GM21737 (cell line): ENCODE measurements at regions not wholly inside any gene's neighbourhood (a gene's known extent, or its start where the extent isn't known, plus 50 kb on each side); places are given as distances from the start of the nearest gene placed in this dataset.

Experiments
- ATAC-seq: cut with Tn5 transposase; IDR thresholded peaks from one replicate; pipeline ENCODE4 v1.9.1; 2021; ENCODE audit warnings: mild to moderate bottlenecking, moderate library complexity; ENCODE audit not compliant: unreplicated experiment

DNA sequence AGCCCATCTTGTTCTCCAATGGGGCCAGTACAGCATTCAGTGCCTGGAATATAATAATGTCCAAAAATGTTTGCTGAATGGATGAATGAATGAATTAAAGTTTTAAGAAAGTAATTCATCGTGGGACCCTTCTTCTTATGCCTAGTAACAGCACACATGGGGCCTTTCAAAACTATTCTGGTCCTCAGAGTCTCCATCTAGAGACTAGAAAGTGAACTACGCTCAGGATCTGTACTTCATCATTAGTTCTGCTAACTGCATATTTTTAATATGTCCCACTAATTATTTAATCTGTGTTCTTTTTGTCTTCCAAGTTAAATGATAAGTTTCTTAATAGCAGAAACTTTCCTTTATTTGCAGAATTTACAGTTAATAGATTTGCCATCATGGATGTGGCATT is 172.5 kb downstream of the SMAD2 start:
- no peak for ATAC-seq

DNA sequence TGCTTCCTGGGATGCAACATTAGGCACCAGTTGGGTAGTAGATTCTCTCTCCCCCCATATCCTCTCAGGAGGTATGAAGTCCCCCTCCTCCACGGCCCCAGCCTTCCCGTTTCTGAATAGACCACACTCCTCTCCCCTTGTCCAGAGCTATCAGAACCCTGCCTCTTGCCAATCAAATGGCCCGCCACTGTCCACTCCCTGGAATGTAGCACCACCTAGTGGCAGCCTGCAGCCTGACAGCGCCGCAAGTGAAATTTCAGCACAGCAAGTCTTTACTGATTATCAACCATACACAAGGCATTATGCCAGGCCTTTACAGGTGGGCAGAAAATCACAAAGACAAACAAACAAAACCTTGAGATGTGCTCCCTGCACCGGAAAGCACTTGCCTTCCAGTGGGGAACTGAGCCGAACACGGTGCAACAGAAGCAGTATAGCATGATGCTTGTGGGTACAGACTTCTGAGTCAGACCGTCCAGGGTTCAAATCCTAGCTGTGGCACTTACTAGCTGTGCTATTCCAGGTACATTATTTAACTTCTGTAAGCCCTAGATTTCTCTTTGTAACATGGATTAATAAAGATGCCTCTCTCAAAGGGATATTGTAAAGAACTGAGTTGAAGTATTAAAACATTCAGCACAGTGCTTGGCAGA is 174.0 kb downstream of the SMAD2 start:
- ATAC-seq: no peak

DNA sequence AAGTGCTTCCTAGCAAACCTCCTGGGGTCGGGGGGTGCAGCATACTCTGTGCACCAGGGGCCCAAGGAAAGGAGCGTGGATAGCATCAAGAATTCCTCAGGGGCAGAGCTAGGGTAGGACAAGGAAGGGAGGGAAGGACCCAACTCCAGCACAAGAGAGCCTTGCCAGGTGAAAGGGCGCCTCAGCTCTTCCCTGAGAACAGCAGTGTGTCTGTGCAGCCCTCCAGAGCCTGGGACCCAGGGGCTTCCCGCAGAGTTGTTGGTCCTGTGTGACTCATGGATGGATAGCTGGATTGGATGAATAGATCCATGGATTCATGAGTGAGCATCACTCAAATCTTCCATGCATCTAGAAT is 175.4 kb downstream of the SMAD2 start:
- ATAC-seq: no peak

DNA sequence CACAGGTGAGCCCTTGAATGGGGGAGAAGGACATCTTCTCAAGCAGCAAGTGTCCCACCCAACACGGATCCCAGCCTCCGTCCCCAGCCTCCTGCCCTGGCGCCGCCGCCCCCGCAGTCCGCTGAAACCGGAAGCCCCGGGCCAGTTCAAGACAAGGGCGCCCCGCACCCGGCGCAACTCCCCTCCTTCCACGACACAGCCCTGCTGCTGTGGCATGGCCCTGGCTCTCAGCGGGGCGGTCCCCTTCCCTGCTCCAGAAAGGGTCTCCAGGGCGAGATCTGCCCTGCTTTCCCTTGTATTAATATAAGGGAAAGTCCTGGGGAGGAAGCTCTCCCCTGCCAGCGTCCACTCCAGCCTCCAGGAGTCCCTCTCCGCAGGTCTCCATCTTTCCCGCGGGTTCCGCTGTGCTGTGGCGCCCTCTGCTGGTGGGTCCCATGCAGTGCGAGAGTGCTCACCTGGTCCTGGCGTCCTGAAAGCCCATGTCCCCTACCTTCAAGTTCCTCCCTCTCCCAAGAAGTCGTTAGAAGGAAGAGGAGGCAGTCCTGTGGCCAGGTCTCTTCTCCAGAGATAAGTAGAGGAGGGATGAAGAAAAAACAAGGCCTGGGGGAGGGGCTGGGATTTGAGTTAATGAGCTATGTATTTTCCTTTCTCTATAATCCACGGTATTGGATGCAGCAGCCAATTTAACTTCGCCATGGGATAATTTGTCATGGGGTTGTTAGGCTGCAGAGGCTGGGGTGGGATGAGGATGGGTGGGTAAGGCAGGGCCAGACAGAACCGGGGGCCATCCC is 176.0 kb downstream of the SMAD2 start:
- ATAC-seq: no peak

DNA sequence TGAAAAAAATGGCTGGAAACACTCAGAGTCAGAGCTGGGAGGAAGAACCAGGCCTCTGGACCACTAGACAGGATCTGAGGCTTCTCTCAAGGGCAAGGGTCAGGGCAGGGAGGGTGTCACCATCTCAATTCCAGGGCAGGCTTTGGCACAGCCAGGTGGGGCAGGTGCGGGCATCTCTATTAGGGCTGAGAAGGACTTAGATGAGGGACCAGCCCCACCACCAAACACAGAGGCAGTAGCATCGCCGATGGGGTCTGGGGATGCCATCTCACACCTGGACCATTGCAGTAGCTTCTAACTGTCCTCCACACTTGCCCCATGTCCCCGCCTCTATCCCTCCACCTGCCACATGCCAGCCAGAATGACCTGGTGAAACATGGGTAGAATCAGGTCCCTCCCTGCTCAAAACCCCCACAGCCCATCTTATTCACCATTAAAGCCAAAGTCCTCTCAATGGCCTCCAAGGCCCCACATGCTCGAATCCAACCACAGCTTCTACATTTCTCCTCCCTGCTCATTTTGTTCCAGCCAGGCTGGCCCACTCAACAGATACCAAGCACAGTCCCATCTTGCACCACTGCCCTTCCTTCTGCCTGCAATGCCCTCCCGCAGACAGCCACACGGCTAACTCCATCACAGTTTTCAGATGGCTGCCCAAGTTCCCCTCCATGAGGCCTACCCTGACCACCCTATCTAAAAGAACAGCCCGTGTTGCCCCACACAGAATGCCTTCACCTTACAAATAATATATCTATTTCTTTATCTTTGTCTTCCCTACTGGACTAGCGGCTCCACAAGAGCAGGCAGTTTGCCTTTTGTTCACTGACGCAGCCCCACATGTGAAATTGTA is 177.4 kb downstream of the SMAD2 start:
- no peak for ATAC-seq

DNA sequence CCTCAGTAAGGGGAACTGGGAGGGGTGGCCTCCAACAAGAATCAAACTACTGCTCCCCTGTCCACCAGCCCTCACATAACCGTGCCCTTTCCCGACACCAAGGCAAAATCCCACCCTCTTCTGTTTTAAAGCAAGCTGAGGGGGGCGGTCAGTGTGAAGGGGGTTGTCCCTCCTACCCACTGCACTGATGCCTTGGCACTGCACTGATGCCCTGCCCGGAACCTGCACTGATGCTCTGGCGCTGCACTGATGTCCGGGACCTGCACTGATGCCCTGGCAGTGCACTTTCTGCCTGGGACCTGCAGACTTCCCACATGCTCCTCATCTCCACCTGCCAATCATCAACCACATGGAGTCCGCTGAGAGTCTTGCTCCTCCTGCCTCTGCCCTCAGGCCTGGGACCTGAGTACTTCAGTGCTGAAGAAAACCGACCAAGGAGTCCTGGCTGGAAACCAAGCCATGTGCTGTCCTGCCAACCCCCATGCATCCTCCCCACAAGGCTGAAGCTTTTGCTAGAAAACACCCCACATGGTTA is 179.5 kb downstream of the SMAD2 start:
- no peak for ATAC-seq

DNA sequence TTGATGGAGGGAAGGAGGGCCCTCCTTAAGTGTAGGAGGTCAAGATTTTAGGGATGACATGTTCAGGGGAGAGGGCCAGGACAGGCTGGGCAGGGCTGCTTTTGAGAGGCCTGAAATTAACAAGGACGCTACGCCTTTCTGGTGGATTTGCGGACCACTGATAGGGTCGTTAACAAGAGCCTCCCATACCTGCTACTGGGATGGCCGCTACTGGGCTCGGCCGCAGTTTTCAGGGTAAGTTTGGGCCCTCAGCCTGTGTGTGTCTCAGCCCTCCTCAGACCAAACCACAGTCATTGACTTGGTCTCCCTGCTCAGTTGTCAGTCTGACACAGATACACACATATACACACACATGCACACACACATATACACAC is 180.9 kb downstream of the SMAD2 start:
- ATAC-seq: no peak

DNA sequence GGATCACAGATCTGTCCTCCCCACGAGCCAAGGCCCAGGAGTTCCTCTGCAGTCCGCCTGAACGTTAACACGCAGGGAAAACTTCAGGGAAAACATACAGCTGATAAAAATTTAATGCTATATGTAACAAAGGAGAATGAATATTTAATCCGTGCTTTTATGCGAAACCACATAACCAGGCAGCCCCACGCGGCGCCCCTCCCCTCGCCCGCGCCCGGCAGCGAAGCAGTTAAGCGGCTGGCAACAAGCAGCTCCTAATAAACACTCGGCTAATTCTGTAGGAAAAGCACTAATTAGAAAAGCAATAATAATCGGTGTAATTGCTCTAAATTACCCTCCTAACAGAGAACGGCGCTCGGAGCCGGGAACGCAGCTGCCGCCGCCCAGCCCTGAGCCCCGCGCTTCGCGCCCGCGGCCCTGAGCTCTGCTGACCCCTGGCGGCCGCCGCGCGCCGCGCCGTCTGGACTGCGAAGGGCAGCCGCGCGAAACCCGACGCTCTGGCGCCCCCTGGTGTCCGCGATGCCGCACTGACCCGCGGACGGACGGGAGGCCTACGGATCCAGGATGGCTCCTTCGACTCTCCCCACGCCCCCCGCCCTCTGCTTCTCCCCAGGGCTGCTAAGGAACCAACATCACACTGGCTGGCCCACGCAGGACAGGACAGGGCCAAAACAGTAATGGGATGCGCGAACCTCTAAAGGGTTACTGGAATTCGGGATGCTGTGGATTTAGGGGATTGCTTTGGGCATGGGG is 181.4 kb downstream of the SMAD2 start:
- ATAC-seq: peak; percentile 91

DNA sequence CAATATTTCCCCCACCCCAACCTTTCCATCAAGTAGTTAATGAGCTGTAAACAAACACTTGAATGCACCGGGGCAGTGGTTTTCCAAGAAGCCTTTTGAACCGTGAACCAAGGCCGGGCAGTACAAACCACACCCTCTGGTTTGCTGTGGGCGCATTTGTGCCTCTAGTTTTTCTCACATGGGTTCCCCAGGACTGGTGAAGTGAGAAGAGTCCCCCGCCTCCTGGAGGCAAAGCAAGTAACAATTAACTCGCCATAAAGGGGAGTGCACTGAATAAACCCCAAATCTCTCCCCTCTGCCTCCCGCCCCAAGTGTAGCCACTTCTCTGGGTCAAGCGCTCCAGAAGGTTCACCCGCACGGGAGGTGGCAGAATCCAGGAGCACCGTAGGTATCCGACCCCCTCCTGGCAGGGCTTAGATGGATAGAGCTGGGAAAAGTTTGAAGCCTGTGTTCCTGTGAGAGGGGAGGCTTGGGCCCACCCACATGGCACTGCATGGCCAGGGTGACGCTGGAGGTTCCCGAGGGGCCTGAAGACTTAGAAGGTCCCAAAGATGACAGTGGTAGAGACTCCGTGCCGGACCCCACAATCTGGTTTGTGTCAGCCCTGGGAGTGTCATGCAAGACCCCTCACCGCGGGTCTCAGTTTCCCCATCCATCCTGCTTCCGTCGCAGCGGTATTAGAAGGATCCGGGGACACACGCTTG is 182.2 kb downstream of the SMAD2 start:
- no peak for ATAC-seq

DNA sequence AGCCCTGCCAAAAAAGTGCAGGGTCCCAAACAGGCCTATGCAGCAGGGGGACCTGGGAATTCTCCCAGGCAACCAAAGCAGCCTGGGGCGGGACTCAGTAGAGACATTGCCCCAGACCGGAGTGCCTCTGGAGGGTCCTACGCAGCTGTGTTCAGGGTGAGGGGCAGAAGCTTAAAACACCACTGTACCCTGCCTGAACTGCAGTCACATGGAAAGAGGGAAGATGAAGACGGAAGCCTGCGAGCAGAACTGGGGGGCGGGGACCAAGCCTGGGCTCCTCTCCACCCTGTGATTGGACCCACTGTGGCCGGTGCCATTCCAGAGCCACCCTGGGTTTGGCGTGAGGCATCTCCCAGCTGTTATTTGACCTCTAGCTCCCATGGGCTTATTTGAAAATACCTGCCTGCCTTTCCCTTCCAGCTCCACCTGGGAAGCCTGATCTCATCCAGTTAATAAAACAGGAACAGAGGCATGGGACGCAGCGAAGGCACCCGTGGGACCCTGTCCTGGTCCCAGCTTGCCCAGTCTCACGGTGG is 183.1 kb downstream of the SMAD2 start:
- no peak for ATAC-seq

DNA sequence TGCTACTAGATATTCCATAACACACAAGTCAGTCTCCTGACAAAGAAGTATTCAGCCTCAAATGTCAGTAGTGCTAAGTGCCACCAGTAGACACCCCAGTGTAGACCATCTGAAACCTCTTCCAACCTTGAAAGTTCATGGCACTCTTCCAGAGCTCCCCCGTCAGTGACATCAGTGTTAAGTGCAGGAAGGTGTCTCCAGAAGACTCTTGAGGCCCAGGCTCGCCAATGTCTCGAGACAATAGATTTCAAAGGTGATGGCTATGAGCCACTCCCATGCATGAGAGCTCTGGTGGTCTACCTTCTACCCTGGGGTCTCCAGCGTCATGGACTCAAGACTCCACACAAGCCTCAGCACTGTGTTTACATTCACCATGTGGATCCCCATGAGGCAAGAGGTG is 183.8 kb downstream of the SMAD2 start:
- ATAC-seq: no peak

DNA sequence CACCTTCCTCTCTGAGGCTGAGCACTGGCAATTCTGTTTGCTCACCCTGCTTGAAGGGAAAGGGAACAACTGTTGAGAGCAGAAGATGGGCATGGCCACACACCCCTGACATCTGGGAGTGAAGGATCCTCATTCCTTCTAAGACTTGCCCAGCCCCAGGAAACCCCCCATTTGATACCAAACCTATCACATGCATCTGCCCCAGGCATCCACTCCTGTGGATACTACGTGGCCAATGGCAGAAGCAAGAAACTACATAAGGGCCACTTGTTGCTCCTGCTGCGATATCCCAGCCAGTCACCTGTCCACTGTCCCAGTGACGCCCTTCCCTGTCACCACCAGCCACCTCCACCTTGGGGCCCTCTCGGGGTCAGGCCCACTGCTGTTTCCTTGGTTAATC is 185.2 kb downstream of the SMAD2 start:
- no peak for ATAC-seq

DNA sequence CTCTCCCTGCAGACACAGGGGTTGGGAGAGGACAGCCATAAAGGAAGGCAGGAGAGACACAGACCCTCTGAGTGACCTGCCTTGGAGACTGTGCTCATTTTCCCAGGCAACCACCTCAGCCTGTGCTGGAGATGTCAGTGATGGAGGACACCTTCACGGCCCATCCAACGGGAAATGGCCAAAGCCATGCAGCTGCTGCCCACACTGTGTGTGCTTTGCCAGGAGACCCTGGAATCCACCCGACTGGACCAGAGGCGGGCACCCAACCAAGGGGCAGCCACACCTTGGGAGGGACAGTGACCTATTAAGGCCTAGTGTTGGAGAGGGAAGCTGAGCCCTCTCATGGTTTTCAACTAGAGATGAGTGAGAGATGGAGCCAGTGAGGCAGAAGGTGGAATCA is 192.5 kb downstream of the SMAD2 start:
- ATAC-seq: no peak

DNA sequence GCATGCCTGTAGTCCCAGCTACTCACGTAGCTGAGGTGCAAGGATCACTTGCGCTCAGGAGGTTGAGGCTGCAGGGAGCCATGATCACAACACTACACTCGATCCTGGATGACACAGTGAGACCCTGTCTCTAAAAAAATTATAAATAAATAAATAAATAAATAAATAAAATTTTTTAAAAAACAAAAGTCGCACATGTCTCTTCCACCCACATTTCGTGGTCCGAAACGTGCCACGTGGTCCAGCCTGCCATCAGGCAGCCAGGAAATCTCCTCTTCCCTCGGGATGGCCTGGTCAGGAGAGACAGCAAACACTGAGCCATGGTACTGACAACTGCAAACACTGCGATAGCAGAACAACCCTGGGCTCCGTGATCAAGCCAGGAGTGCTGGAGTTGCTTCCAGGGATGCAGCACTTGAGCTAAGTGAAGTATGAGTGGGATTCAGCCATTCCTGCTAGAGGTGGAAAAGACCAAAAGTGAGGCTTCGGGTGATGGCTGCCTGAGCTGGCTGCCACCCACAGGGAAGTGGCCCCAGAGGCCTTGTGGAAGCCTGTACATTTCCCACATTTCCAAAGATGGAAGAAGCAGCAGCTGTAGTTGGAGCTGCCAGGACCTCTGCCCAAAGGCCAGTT is 193.1 kb downstream of the SMAD2 start:
- no peak for ATAC-seq

DNA sequence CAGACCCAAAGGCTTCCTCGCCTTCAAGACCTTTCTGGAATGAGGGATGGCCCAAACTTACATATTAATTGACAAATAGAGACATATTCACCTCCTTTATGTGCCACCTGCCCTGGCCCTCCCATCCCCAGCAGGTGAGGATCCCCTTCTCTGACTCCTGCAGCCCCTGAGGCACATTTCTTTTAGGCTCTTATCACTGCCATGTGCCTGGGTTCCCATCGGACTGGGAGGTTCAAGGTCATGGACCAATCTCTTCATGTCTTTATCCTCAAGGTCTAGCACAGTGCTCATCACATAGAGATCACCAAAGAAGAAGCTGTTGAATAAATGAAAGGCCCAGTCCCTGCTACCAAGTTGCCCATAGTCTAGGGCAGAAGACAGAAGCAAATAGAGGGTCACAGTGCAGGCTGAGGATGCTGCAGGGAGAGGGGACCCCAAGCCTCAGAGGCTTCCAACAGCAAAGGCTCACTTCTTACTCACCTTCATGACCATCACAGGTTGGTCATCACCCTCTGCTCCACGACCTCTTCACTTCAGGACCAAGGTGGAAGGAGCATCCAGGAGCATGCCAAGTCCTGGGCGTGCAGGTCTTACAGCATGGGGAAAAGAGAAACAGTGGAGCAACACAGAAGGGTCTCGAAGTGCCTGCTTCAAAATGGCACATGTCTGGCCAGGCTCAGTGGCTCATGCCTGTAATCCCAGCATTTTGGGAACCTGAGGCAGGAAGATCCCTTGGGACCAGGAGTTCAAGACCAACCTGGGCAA is 193.9 kb downstream of the SMAD2 start:
- ATAC-seq: no peak

DNA sequence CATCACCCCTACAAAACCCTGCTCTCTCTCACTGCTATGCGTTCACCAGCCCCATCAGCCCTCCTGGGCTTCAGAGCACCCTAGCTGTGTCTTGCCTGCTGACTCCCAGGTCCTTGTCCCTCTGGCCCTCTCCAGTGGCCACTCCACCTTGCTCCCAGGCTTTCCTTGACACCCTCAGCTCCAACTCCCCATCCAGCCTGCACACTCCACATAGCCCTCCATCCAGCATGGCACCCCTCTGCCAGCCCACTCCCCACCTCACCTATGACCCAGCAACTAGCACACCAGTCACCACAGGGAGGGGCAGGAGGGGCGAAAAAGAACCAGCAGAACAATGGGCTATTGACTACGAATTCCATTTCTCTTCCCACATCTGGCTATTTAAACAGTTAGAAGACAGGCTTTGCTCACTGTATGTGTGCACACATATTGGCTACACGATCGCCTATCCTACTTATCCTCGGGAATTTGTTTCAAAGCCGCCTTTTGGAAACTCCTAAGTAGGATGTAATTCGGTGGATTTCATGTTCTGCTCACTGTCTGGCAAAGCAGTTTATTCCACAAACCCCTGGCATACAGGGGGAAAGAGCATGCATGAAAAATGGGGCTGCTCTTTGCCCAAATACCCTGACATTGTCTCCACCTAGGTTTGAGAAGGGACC is 195.3 kb downstream of the SMAD2 start:
- ATAC-seq: no peak

DNA sequence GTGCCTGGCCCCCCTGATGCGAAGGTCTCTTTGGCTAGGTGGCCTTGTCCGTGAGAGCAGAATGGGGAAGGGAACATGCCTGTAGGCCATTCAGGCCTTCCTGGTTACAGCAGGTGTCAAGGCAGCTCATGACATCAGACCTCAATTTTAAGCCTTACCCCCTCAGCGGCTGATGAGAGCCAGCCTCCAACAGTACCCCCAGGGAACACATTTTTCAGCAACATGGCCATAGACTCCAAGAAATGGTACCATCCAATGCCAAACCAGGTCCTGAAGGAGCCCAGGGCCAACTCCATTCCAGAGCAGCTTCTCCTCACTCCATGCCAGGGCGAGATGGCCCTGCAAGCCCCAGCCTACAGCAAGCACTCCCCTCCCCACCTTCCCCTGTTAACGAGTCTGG is 199.2 kb downstream of the SMAD2 start:
- no peak for ATAC-seq

DNA sequence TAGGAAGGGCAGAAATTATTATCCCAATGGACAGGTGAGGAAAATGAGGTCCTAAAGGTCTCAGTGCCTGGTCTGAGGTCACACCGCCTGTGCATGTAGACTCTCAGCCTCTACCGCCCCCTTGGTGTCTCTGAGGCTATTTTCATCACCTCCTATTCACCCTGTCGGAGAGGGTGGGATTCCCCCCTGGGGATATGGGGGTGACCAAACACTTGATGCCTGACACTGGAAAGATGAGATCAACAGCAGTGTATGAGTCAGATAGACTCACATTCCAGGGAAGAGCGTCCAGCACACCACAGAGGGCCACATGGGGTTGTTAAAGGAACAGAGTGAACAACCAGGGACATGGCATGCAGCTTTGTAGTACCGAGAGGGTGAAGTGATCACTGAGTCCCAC is 199.7 kb downstream of the SMAD2 start:
- no peak for ATAC-seq
